HG03196 (cell line): ENCODE measurements at regions not wholly inside any gene's neighbourhood (a gene's known extent, or its start where the extent isn't known, plus 50 kb on each side); places are given as distances from the start of the nearest gene placed in this dataset.

Source experiments
- ATAC-seq: cut with Tn5 transposase; IDR thresholded peaks from one replicate; pipeline ENCODE4 v1.9.1; 2021; ENCODE audit not compliant: unreplicated experiment

DNA sequence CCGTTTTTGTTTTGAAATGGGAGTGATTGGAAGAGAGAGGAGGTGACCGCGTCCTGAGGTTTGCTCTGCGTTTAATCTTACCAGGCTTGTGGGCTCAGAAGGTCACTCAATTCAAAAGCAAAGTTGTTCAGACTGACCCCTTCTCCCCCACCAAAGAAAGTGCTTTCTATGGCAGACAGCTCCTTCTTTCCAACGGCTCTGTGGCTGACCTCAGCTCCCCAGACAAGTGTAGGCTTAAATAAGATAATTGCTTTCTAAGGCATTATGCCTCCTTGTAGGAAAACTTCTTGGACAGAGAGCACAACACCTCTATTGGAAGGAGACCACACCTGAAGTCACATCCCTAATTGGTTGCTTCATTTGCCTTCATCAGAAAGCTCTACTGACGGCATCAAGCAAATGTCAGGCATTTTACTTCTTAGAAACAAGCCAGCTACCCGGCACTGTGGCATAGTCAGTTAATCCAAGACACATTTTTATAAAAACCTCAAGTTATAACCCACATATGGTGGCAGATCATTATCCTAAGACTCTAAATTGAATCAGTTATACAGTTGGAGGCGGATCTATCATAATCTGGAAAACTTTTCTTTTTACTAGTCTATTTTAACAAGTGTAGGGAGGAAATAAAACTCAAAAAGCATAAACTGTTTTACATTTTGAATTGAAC is 94.9 kb downstream of the TMEM174 start:
- no peak for ATAC-seq

- no peak for ATAC-seq
These were observed 94.2 kb downstream of the TMEM174 start for GRCh38 chr5:73266925-73267765.

GRCh38 chr5:73266176-73266738 is 93.3 kb downstream of the TMEM174 start:
- no peak for ATAC-seq

GRCh38 chr5:73265641-73266040 is 92.6 kb downstream of the TMEM174 start:
- ATAC-seq: no peak

DNA sequence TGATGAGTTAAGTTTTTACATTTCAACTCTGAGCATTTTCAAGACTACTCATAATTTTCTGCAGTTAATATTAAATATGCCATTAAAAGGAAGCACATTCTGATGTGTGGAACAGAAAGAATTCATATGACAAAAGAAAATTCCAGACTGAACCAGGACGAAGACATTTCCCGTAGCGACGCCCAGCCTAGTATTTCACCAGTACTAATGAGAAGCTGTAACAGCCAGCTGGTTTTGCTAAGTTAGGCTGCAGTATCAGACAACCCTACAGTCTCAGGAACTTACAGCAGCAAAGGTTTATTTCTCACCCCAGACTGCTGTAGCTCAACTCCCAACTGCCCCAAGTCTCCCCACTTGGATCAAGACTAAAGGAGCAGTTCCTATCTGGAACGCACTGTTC is 91.6 kb downstream of the TMEM174 start:
- ATAC-seq: no peak

DNA sequence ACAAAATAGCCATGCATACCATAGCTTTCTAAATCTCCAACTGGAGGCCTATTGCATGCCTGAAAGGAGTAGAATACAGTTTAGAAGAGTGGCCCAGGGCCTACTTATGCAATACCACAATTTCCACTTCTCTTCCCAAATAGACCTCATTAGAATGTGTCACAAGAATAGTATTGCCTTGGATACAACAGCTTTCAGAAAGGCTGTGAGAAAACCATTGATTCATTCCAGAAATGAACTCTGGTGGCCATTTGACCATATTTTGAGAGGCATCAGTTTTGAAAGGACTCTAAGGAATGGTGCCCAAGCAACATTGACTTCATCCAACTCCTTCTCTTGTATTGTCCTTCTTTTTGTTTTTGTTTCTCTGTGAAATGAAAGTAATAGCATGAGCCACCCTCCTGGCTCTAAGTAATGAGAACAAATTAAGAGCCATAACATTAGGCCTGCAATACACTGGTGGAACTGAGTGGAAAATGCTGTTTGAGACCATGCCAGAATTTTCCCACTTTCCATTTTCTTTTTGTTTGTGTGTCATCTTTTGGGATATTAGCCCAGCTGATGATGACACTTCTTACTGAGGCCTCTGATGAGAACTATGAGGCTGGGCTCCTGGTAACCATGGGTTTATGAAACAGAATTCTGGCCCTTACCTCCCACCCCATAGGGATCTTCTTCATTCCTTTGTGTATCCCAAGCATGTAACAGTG is 90.2 kb downstream of the TMEM174 start:
- ATAC-seq: no peak

GRCh38 chr5:73256862-73257261 is 83.9 kb downstream of the TMEM174 start:
- ATAC-seq: no peak

GRCh38 chr5:73256462-73256861 is 83.5 kb downstream of the TMEM174 start:
- no peak for ATAC-seq

DNA sequence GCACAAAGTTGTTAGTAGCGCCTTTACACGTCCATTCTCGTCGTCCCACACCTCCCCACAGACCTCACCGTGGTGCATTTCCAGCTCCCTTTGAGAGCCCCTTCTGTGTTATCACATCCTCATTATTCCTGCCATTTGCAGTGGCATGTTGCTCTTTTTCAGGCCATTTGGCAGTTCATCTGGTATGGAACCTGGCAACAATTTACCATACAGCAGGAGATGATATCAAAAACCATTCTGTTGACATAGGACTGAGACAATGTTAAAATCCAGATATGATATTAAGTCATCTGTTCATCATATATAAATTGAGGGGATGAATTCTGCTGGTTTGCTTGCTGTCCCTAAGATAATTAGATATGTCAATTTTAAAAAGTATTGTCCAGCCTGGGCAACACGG is 83.0 kb downstream of the TMEM174 start:
- ATAC-seq: no peak

GRCh38 chr5:73254642-73255041 is 81.6 kb downstream of the TMEM174 start:
- no peak for ATAC-seq

DNA sequence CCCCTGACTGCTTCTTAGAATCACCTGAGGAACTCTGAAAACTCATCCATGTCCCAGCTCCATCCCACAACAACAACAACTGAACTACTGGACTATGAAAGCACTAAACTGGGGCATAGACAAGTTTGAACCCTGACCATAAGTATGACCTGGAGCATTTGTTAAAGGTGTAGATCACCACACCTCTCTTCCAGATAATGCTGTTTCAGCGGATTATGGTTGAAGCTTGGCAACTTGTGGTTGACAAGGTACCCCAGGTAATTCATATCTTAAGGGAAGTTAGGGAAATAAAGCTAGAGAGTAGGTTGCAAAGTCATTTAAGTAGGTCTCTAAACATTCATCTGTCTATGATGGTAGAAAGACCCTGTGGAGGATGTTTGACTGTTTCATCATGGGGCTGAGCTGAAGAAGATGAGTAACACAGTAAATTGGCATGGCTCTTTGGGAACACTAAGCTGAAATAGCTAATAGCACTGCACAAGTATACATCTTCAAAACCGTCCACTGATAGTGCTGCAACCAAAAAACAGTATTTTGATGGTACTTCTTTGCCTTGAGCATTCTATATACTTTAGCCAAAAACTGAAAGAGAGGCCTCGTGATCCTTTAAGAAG is 80.2 kb downstream of the TMEM174 start:
- no peak for ATAC-seq

- no peak for ATAC-seq
These were observed 77.7 kb downstream of the TMEM174 start for GRCh38 chr5:73250645-73251044.

GRCh38 chr5:73242735-73243134 is 69.7 kb downstream of the TMEM174 start:
- no peak for ATAC-seq

- no peak for ATAC-seq
These were observed 65.9 kb downstream of the TMEM174 start for GRCh38 chr5:73238873-73239272.

- ATAC-seq: no peak
These were observed 63.6 kb downstream of the TMEM174 start for GRCh38 chr5:73236541-73237128.

- ATAC-seq: no peak
These were observed 61.2 kb downstream of the TMEM174 start for GRCh38 chr5:73234204-73234555.

DNA sequence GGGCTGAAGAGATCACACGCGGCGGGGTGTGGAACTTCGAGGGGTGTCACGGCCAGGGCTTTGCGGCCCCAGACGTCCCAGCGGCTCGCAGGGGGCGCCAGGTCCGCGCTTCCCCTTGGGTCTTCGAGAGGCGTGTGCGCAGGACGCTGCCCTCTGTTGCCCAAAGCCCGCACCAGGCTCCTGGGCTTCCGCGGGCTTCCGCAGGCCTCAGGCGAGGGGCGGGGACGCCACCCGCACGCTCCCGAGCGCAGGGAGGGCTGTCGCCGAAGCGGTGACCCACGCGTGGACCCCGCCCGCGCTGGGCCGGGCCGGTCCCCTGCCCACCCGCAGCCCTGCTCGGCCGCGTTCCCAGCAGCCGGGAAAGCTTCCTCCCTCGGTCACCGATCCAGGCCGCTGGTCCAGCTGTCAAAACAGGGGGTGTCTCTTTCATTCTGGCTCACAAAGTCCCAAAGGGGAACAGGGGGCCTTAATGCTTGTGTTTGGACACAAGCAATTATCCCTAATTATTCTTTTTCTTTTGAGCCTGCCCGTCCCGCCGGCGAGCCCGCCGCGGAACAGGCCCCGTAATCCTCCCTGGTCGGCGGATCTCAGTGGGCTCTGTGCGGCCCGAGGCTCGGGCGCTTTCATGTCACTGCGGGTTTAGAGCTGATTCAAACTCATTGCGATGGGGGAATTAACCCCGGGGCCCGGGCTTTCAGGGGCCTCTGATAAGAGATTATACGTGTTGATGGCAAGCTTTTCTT is 60.6 kb downstream of the TMEM174 start:
- ATAC-seq: no peak

GRCh38 chr5:73233053-73233460 is 60.1 kb downstream of the TMEM174 start:
- ATAC-seq: no peak

GRCh38 chr5:73232266-73233041 is 59.5 kb downstream of the TMEM174 start:
- ATAC-seq: no peak
